Limb (tissue), 2 donors: ENCODE measurements at regions not wholly inside any gene's neighbourhood (a gene's known extent, or its start where the extent isn't known, plus 50 kb on each side); places are given as distances from the start of the nearest gene placed in this dataset.

Source experiments
- DNase-seq, 2 donors: peaks; one replicate each; pipeline ENCODE4 v3.0.0-alpha.2; 2016; ENCODE audit errors: extremely low spot score in 2 of 2

- no peak for DNase-seq
These were observed 190.3 kb upstream of the SEMA6A start for GRCh38 chr5:116764941-116765340.

DNA sequence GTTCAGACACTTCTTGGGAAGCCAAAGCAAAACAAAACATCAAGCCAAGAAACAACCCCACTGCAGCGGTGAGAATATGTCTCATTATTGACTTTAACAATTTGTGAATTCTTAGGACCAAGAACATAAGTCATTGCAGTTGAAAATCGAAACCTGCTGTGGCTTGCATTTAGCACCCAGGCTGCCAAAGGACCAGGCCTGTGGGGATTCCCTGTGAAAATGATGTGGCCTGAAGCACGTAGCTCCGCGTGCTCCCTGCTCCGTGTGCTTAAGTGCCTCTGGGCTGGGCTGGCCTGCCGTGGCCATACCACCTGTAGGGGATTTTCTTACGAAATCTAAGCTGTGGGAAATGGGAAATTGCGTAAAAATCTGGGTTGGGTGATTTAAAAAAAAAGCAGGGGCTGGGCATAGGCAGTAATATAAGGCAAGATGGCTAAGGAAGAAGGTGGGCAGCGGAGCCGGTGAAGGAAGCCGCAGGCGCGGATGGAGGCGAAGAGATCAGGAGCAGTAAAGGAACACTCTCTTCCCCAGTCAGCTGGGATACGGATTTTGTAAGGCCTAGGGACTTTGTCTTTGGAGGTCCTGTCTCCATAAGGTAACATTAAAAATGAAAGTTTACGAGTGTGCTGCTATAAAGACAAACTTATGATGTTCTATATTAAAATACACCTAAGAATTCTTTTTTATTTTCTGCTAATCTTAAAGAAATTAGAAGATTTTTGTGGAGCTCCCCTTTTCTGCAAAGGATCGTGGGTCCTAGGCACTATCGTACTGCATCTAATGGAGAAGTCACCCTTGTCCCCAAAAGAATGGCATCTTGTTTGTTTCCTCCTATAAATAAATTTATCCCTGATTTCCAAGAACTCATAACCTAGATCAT lies 189.6 kb upstream of the SEMA6A start:
- no peak for DNase-seq

GRCh38 chr5:116759860-116760640 lies 185.4 kb upstream of the SEMA6A start:
- no peak for DNase-seq

GRCh38 chr5:116757326-116757725 lies 182.7 kb upstream of the SEMA6A start:
- DNase-seq, result no peak

DNA sequence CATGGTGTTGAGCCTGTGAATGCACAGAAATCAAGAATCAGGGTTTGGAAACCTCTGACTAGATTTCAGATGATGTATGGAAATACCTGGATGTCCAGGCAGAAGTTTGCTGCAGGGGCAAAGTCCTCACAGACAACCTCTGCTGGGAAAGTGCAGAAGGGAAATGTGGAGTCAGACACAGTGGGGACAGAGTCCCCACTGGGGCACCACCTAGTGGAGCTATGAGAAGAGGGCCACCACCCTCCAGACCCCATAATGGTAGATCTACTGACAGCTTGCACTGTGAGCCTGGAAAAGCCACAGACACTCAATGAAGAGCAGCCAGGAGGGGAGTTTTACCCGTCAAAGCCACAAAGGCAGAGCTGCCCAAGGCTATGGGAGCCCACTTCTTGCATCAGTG lies 181.9 kb upstream of the SEMA6A start:
- DNase-seq, result no peak

GRCh38 chr5:116754556-116754955 lies 179.9 kb upstream of the SEMA6A start:
- DNase-seq, result no peak

DNA sequence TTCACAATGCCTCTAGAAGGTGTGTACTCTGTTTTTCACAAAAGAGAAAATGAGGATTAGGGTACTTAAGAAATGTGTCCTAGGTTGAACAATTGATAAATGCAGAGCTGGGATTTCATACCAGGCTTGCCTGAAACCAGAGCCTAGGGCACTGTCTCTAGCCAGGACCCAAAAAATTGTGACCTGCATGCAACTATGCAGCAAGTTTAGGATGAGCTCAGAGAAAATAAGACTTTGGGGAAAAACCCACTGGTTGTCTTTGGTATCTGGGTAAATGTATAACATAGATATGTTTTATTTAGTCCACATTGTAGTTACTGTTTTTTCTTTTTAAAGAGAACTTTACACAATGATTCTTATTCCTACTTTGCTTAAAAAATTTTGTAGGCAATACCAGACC lies 177.1 kb upstream of the SEMA6A start:
- DNase-seq, result no peak

DNA sequence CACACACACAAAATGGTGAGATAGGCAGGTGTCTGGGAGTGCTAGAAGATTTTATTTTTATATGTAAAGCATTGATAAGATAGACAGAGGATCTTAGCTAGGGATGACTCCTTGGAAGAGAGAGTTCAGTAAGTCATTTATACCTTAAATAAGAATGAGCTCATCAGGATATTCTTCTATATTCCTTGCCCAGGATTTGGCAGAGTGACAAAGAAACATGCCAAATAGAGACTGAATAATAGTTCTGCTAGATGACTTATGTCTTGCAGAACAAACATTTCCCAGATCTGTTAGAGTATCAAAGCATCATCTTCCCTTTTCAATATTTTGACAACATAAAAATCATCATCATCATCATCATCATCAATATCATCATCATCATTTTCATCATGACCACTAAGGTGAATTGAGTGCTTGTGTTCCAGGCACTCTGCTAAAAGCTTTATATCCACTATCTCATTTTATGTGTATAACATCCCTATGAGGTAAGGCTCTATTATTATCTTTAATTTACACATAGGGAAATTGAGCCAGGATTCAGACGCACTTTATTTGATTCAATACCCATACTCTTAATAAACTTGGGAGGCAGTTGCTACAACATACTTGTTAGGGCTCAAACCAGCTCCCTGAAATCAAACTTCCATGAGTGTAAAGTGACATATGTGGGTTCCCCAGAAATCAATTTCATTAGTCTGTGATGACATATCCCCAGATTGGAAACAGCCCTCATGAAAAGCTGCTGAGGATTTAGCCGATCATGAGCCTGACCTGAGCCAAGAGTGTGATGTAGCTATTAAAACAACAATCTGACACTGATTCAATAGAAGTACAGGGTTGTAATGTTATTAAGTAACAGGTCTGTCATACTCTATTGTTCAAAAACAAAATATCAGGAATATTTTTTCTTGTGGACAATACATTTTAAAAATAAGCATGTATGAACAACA lies 176.3 kb upstream of the SEMA6A start:
- no peak for DNase-seq

DNA sequence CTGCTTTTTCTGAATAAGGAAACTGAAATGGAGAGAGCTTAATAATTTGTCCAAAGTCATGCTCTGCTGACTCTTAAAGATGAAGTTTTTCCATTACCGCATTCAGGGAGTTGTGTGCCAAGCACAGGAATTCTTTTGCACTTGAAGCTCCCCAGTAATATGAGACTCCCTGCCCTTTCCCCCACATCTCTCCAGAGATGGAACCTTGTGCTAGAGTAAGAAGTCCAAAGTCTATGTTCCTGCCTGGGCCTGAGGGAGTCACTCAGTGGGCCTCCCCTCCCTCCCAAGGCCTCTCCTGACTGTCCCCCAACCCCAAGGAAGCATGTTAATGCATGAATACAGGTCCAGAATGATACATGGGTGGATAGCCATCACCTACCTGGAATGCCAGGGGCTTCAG lies 173.3 kb upstream of the SEMA6A start:
- DNase-seq, result no peak

GRCh38 chr5:116746668-116747067 lies 172.0 kb upstream of the SEMA6A start:
- no peak for DNase-seq

- no peak for DNase-seq
These were observed 166.1 kb upstream of the SEMA6A start for GRCh38 chr5:116740771-116741170.

GRCh38 chr5:116739571-116739970 lies 164.9 kb upstream of the SEMA6A start:
- peak in 1 of 2 donors; percentile 55 for DNase-seq

- peak; percentile 49 to 51 for DNase-seq
These were observed 164.1 kb upstream of the SEMA6A start for GRCh38 chr5:116738615-116739261.

GRCh38 chr5:116738239-116738614 lies 163.6 kb upstream of the SEMA6A start:
- DNase-seq, result peak; percentile 40 to 59

DNA sequence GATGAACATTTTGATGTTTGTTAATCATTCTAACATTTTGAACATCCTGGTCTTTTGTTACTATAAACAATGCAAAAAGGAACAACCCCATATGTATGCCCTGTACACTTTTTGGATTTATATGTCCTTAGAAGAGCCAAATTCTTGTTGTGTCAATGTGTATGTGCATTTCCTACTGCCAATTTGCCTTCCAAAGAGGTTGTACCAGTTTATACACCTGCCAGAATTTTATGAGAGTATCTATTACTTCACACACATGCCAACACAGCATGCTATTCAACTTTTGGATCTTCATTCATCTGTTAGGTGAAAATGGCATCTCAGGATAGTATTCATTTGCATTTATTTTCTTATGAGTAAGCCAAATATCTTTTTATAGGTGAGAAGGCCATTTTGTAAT lies 162.0 kb upstream of the SEMA6A start:
- DNase-seq, result no peak

GRCh38 chr5:116733991-116734975 lies 159.7 kb upstream of the SEMA6A start:
- DNase-seq, result peak; percentile 44 to 64

GRCh38 chr5:116732591-116732990 lies 158.0 kb upstream of the SEMA6A start:
- no peak for DNase-seq

GRCh38 chr5:116731432-116731831 lies 156.8 kb upstream of the SEMA6A start:
- DNase-seq, result no peak

DNA sequence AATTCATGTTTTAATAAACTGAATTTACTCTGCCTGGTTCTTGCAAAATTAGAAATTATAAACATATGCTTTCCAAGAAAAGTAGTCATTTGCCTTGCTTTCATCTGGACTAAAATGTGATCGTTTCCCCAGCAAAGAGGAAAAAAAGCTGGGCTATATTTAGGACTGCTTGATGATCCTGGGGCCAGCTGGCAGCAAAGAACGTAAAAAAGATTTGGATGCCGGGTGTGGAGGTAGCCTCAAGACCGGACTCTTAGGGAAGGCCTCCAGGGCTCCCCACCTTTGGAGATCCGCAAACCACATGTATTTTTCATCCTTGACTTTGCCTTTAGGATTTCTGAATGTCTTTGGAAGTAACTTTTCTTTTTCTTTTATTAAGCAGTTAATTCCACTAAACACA lies 156.1 kb upstream of the SEMA6A start:
- peak in 1 of 2 donors; percentile 43 for DNase-seq

DNA sequence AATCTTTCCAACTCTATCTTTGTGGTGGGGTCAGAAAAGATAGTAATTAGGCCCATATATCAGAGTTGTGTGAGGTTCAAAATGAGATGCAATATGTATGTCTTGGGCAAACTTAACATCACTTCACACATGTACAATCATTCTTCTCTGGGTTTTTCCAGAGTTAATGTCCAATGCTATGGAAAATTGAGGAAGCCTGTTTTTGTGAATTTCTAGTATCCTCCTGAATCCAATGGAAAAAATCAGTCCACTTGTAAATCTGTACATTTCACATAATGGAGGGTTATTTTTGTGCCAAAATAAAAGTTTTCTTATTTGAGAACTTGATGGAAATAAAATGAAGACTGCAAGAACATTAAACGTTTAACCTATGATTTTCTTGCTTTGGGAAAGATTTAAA lies 155.6 kb upstream of the SEMA6A start:
- DNase-seq, result no peak
